ENCODE measurements at regions not wholly inside any gene's neighbourhood (a gene's known extent, or its start where the extent isn't known, plus 50 kb on each side); places are given as distances from the start of the nearest gene placed in this dataset.

GRCh38 chr3:167115331-167115934 lies 264.7 kb downstream of the ZBBX start:
- H3K27ac Mint-ChIP-seq: no peak overlapping the region
- DNase-seq (no peak), ATAC-seq (no peak)
- H3K27me3 Mint-ChIP-seq: no peaks in the 10 kb centered on the region
- H3K9me3 Mint-ChIP-seq: peaks cover 0 to 6% of the 10 kb centered on the region in 2 donors
- no peak overlapping the region for H3K4me3 Mint-ChIP-seq
- no peaks in the 10 kb centered on the region for H3K4me1 Mint-ChIP-seq

- Mint-ChIP-seq H3K4me3 (no peak overlapping the region), H3K9me3 (peaks cover 0 to 6% of the 10 kb centered on the region in 2 donors)
- DNase-seq: no peak
Observed at GRCh38 chr3:167114619-167115018, 265.5 kb downstream of the ZBBX start.

GRCh38 chr3:167113035-167113830 lies 266.9 kb downstream of the ZBBX start:
- Mint-ChIP-seq H3K27me3 (no peaks in the 10 kb centered on the region), H3K4me1 (no peaks in the 10 kb centered on the region), H3K27ac (no peak overlapping the region), H3K4me3 (no peak overlapping the region), H3K9me3 (peaks cover 0 to 7% of the 10 kb centered on the region in 2 donors)
- ATAC-seq: no peak
- no peak for DNase-seq

More at GRCh38 chr3:167114619-167115018, 265.5 kb downstream of the ZBBX start:
- Mint-ChIP-seq H3K27ac (no peak overlapping the region), H3K4me1 (no peaks in the 10 kb centered on the region), H3K27me3 (no peaks in the 10 kb centered on the region)
- ATAC-seq: no peak

GRCh38 chr3:167110901-167111300 lies 269.2 kb downstream of the ZBBX start:
- no peak overlapping the region for H3K4me3 Mint-ChIP-seq

GRCh38 chr3:167109746-167110145 lies 270.4 kb downstream of the ZBBX start:
- Mint-ChIP-seq H3K27ac (no peak overlapping the region), H3K4me1 (no peaks in the 10 kb centered on the region), H3K4me3 (no peak overlapping the region), H3K9me3 (peaks cover 0 to 11% of the 10 kb centered on the region in 2 donors), H3K27me3 (no peaks in the 10 kb centered on the region)
- ATAC-seq (no peak), DNase-seq (no peak)

More at GRCh38 chr3:167110901-167111300, 269.2 kb downstream of the ZBBX start:
- Mint-ChIP-seq H3K27me3 (no peaks in the 10 kb centered on the region), H3K4me1 (no peaks in the 10 kb centered on the region), H3K9me3 (peaks cover 0 to 11% of the 10 kb centered on the region in 2 donors), H3K27ac (no peak overlapping the region)
- no peak for ATAC-seq
- DNase-seq: no peak

GRCh38 chr3:167106456-167106855 lies 273.6 kb downstream of the ZBBX start:
- Mint-ChIP-seq H3K4me3 (no peak overlapping the region), H3K9me3 (peaks cover 0 to 7% of the 10 kb centered on the region in 2 donors), H3K4me1 (no peaks in the 10 kb centered on the region), H3K27ac (no peak overlapping the region), H3K27me3 (no peaks in the 10 kb centered on the region)
- no peak for ATAC-seq
- DNase-seq: no peak

- H3K4me3 Mint-ChIP-seq: no peak overlapping the region
- DNase-seq (no peak), ATAC-seq (no peak)
- no peaks in the 10 kb centered on the region for H3K9me3 Mint-ChIP-seq
- H3K27ac Mint-ChIP-seq: no peak overlapping the region
- H3K27me3 Mint-ChIP-seq: no peaks in the 10 kb centered on the region
- no peaks in the 10 kb centered on the region for H3K4me1 Mint-ChIP-seq
Observed at GRCh38 chr3:167102071-167102470, 278.0 kb downstream of the ZBBX start.

GRCh38 chr3:167100651-167101050 lies 279.4 kb downstream of the ZBBX start:
- ATAC-seq: no peak
- Mint-ChIP-seq H3K27me3 (no peaks in the 10 kb centered on the region), H3K4me1 (no peaks in the 10 kb centered on the region), H3K4me3 (no peak overlapping the region), H3K9me3 (no peaks in the 10 kb centered on the region), H3K27ac (no peak overlapping the region)
- DNase-seq: no peak

- H3K27me3 Mint-ChIP-seq: no peaks in the 10 kb centered on the region
- H3K4me1 Mint-ChIP-seq: no peaks in the 10 kb centered on the region
- no peak overlapping the region for H3K4me3 Mint-ChIP-seq
- no peak for ATAC-seq
- no peak for DNase-seq
- no peak overlapping the region for H3K27ac Mint-ChIP-seq
- no peaks in the 10 kb centered on the region for H3K9me3 Mint-ChIP-seq
Observed at GRCh38 chr3:167100200-167100599, 279.9 kb downstream of the ZBBX start.

GRCh38 chr3:167095976-167096375 lies 284.1 kb downstream of the ZBBX start:
- Mint-ChIP-seq H3K4me3 (no peak overlapping the region), H3K27me3 (no peaks in the 10 kb centered on the region), H3K27ac (no peak overlapping the region), H3K4me1 (no peaks in the 10 kb centered on the region), H3K9me3 (peaks cover 0 to 3% of the 10 kb centered on the region in 2 donors)
- ATAC-seq (no peak), DNase-seq (no peak)

GRCh38 chr3:167094632-167095031 lies 285.5 kb downstream of the ZBBX start:
- no peak overlapping the region for H3K4me3 Mint-ChIP-seq
- no peaks in the 10 kb centered on the region for H3K27me3 Mint-ChIP-seq
- no peaks in the 10 kb centered on the region for H3K4me1 Mint-ChIP-seq
- DNase-seq (no peak), ATAC-seq (no peak)
- H3K27ac Mint-ChIP-seq: no peak overlapping the region
- H3K9me3 Mint-ChIP-seq: peaks cover 0 to 3% of the 10 kb centered on the region in 2 donors

GRCh38 chr3:167091226-167091625 lies 288.9 kb downstream of the ZBBX start:
- peaks cover 0 to 3% of the 10 kb centered on the region in 2 donors for H3K9me3 Mint-ChIP-seq
- no peak overlapping the region for H3K27ac Mint-ChIP-seq
- no peak for DNase-seq
- no peak overlapping the region for H3K4me3 Mint-ChIP-seq
- no peak for ATAC-seq
- no peaks in the 10 kb centered on the region for H3K27me3 Mint-ChIP-seq
- no peaks in the 10 kb centered on the region for H3K4me1 Mint-ChIP-seq

- no peak overlapping the region for H3K4me3 Mint-ChIP-seq
- no peak overlapping the region for H3K27ac Mint-ChIP-seq
- H3K27me3 Mint-ChIP-seq: no peaks in the 10 kb centered on the region
Observed at GRCh38 chr3:167084545-167084944, 295.6 kb downstream of the ZBBX start.

GRCh38 chr3:167078070-167078622 lies 302.0 kb downstream of the ZBBX start:
- ATAC-seq (no peak), DNase-seq (no peak)
- Mint-ChIP-seq H3K4me3 (no peak overlapping the region), H3K27me3 (no peaks in the 10 kb centered on the region), H3K9me3 (peaks cover 0 to 5% of the 10 kb centered on the region in 2 donors), H3K27ac (no peak overlapping the region), H3K4me1 (no peaks in the 10 kb centered on the region)

More at GRCh38 chr3:167084545-167084944, 295.6 kb downstream of the ZBBX start:
- no peak for ATAC-seq
- DNase-seq: no peak
- H3K4me1 Mint-ChIP-seq: no peaks in the 10 kb centered on the region
- peaks cover 0 to 6% of the 10 kb centered on the region in 2 donors for H3K9me3 Mint-ChIP-seq

GRCh38 chr3:167067787-167068161 lies 312.3 kb downstream of the ZBBX start:
- no peak for ATAC-seq
- Mint-ChIP-seq H3K4me1 (no peaks in the 10 kb centered on the region), H3K9me3 (peaks cover 5 to 19% of the 10 kb centered on the region in 2 donors), H3K4me3 (no peak overlapping the region), H3K27me3 (no peaks in the 10 kb centered on the region), H3K27ac (no peak overlapping the region)
- no peak for DNase-seq

All from stimulated activated naive CD8-positive, alpha-beta T cell treated with anti-CD3 and anti-CD28 coated beads, Interleukin-15, amount 100 ng/mL, for 72 hours (primary cell).